ENCODE measurements at regions not wholly inside any gene's neighbourhood (a gene's known extent, or its start where the extent isn't known, plus 50 kb on each side); places are given as distances from the start of the nearest gene placed in this dataset.

DNA sequence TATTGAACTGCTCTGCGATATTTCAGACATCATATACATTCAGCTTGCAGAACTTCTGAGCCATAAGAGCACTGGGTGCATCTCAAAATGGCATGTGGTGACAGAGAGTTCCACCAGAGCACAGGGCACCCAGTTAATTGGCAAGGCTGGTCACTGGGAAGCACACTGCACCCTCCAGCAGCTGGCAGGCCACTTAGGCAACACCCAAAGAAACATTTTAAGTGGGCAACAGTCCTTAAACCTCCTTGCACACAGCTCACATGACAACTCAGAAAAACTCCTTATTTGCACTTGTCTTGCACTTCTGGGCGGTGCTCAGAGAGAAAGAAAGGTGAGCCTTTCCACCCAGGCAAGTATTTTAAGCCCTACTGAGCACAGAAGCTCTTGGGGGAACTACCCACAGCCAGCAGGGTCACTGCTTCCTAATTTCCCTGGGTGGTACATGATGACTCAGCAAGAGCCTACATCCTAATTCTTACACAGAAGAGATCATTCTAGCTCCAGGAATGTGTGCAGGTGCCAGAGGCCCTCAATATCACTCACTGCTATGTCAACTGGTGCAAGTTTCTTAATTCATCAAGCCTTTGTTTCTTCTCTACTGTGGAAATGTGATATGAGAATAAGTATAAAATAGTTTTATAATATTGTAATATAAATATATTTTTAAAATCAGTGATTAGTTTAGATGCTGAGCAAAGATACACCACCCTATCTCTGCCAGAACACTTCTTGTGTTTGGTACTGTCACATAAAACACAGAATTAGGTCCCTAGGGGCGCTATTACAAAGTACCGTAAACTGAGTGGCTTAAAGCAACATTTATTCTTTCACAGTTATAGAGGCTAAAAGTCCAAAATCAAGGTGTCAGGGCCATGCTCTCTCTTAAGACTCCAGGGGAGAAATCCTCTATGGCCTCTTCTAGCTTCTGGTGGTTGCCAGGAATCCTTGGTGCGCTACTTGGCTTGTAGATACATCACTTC is 155.1 kb upstream of the PPARGC1A start:
- WGBS, 2 donors, result 81 to 88% methylated on average over 5 of the region's 5 CpGs

DNA sequence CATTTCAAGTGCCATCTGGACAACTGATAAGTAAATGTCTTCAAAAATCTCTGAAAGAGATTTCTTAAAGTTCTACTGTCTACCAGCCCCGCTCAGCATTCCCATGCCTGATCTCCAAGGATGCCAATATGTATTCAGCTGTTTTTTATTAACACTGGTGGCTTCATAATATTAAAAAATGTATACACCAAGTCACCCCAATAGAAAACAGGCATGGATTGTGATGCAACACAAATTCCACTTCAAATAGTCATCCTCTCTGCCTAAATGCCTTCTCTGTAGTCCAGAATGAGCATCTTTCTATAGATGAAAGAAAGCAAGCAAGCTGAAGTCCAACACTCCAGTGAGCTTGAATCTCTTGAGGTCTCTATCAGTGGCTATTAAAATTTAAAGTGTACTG is 152.2 kb upstream of the PPARGC1A start:
- TF ChIP-seq, protein P1, sequence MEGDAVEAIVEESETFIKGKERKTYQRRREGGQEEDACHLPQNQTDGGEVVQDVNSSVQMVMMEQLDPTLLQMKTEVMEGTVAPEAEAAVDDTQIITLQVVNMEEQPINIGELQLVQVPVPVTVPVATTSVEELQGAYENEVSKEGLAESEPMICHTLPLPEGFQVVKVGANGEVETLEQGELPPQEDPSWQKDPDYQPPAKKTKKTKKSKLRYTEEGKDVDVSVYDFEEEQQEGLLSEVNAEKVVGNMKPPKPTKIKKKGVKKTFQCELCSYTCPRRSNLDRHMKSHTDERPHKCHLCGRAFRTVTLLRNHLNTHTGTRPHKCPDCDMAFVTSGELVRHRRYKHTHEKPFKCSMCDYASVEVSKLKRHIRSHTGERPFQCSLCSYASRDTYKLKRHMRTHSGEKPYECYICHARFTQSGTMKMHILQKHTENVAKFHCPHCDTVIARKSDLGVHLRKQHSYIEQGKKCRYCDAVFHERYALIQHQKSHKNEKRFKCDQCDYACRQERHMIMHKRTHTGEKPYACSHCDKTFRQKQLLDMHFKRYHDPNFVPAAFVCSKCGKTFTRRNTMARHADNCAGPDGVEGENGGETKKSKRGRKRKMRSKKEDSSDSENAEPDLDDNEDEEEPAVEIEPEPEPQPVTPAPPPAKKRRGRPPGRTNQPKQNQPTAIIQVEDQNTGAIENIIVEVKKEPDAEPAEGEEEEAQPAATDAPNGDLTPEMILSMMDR (IDR thresholded peaks at IDR 0.05), result no peak
- DNase-seq (no peak), ATAC-seq (no peak)
- Histone ChIP-seq H3K27ac (no peak overlapping the region), H3K9me3 (no peaks in the 10 kb centered on the region), H3K4me1 (no peaks in the 10 kb centered on the region), H3K4me3 (no peak overlapping the region), H3K27me3 (no peaks in the 10 kb centered on the region), H3K36me3 (no peaks in the 10 kb centered on the region)
- WGBS, 2 donors, result 78 to 80% methylated on average over 1 of the region's 1 CpG
- intact Hi-C loops (cut with DNase I), result no loop called here

More for the DNA sequence above, 155.1 kb upstream of the PPARGC1A start:
- Histone ChIP-seq H3K36me3 (no peaks in the 10 kb centered on the region), H3K27me3 (no peaks in the 10 kb centered on the region), H3K4me1 (peaks cover 0 to 4% (median 0%) of the 10 kb centered on the region in 9 donors), H3K4me3 (no peak overlapping the region), H3K27ac (no peak overlapping the region), H3K9me3 (no peaks in the 10 kb centered on the region)
- intact Hi-C loops (cut with DNase I), result no loop called here
- DNase-seq (no peak), ATAC-seq (no peak)
- TF ChIP-seq, protein P1 (IDR thresholded peaks at IDR 0.05), result no peak

DNA sequence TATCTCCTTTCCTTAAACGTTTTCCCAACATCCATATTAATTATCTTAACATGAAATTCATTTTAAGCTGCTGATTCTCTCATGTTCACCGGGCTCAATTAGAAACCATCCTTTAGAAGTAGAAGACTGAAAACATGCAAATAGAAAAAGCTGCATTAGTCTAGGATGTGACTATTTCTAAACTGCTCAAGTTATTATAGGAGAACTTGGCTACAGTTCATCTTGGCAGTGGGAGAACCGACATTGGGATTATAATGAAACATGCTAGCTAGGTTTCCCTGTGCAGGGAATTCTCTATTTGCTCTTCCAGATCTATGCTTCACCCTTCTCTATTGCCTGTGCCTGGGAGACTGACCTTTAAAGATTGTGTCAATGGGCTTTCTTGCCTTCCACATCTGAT is 151.0 kb upstream of the PPARGC1A start:
- no peaks in the 10 kb centered on the region for H3K27me3 ChIP-seq
- DNase-seq (no peak), ATAC-seq (no peak)
- H3K36me3 ChIP-seq, result no peaks in the 10 kb centered on the region
- no peak overlapping the region for H3K27ac ChIP-seq
- intact Hi-C loops (cut with DNase I), result no loop called here
- TF ChIP-seq, protein P1 (IDR thresholded peaks at IDR 0.05), result no peak
- H3K9me3 ChIP-seq, result no peaks in the 10 kb centered on the region
- no peak overlapping the region for H3K4me3 ChIP-seq
- no peaks in the 10 kb centered on the region for H3K4me1 ChIP-seq
- WGBS, 2 donors, result 60 to 62% methylated on average over 3 of the region's 3 CpGs

DNA sequence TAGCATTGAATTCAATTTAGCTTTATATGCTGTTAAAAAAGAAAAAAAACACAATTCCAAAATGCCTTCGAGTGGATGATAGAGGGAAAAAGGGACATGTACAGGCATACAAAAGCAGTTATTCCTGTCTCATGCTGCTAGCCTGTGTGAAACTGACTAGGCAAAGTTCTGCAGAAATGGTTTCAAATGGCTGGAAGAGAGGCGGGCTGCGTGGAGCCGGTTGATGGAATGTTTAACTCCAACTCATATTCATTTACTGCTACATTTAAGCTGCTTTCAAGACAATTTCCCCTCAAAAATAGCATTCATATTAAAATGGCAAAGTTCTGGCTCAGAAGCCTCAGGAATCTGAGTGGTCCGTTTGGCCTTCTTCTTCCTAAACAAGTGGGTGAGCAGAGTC is 143.8 kb upstream of the PPARGC1A start:
- Histone ChIP-seq H3K27ac (no peak overlapping the region), H3K27me3 (no peaks in the 10 kb centered on the region), H3K36me3 (no peaks in the 10 kb centered on the region), H3K4me1 (no peaks in the 10 kb centered on the region), H3K9me3 (no peaks in the 10 kb centered on the region), H3K4me3 (no peak overlapping the region)
- 81 to 87% methylated on average over 5 of the region's 5 CpGs for WGBS, 2 donors
- ATAC-seq (no peak), DNase-seq (no peak)
- intact Hi-C loops (cut with DNase I), result no loop called here
- TF ChIP-seq, protein P1 (IDR thresholded peaks at IDR 0.05), result no peak
